ENCODE measurements at regions not wholly inside any gene's neighbourhood (a gene's known extent, or its start where the extent isn't known, plus 50 kb on each side); places are given as distances from the start of the nearest gene placed in this dataset.

DNA sequence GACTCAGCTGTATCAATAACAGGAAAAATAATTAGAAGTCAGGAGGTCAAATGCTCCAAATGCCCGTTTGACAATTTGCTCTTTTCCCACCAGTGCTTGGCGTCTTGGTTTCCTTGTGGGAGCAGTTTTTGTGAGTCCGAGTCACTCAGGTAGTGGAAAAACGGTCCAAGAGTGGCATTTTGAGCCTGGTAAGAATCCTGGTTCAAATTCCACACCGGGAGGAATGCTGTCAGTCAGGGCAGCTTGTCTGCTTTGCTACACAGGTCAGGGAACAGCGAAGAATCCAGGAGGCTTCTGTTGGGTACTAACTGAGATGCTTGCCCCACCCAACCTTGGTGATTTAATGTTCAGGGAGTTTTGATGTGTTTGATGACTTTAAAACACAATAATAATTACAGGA is 209.5 kb downstream of the HERPUD2 start:
- no peak overlapping the region for H3K4me3 ChIP-seq (ENCODE audit: low read length)
- DNase-seq (ENCODE audit: low read depth), result no peak
- TF ChIP-seq, protein P1, sequence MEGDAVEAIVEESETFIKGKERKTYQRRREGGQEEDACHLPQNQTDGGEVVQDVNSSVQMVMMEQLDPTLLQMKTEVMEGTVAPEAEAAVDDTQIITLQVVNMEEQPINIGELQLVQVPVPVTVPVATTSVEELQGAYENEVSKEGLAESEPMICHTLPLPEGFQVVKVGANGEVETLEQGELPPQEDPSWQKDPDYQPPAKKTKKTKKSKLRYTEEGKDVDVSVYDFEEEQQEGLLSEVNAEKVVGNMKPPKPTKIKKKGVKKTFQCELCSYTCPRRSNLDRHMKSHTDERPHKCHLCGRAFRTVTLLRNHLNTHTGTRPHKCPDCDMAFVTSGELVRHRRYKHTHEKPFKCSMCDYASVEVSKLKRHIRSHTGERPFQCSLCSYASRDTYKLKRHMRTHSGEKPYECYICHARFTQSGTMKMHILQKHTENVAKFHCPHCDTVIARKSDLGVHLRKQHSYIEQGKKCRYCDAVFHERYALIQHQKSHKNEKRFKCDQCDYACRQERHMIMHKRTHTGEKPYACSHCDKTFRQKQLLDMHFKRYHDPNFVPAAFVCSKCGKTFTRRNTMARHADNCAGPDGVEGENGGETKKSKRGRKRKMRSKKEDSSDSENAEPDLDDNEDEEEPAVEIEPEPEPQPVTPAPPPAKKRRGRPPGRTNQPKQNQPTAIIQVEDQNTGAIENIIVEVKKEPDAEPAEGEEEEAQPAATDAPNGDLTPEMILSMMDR (IDR thresholded peaks at IDR 0.05; ENCODE audit: insufficient read depth, low read depth, low read length, missing control alignments), result no peak

DNA sequence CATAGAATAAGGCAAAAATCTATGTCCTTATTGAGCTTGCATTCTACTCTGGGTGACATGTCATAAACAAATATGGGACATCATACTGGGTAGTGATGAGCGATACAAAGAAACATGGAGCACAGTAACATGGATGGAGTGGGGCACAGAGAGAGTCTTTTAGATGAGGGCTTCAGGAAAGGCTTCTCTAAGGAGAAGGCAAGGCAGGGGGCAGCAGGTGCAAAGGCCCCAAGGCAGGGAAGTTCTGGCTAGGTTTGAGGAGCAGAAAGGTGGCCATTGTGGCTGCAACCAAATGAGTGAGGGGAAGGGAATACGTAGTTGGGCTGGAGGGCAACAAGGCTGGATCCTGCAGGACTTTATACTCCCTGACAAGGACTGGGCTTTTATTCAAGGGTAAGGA is 211.4 kb downstream of the HERPUD2 start:
- no peak overlapping the region for H3K4me3 ChIP-seq (ENCODE audit: low read length)
- TF ChIP-seq, protein P1 (IDR thresholded peaks at IDR 0.05; ENCODE audit: insufficient read depth, low read depth, low read length, missing control alignments), result no peak
- no peak for DNase-seq (ENCODE audit: low read depth)

DNA sequence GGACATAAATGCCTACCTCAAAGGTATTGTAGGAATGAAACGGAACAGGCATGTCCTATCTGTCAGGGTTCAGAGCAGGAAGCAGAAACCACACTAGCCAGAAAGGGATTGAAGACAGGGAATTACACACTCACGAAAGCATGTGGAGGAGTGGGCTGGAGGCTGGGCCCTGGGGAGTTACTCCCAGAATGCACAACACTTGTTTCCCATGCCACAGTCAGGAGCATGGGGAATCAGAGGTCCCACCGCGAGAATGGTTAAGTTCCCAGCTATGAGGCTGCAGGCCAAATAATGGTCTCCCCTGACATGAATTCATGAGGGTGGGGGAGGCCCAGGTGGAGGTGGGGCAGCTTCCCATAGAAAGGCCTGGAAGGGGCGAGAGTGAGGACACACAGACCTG is 212.7 kb downstream of the HERPUD2 start:
- DNase-seq (ENCODE audit: low read depth), result no peak
- no peak overlapping the region for H3K4me3 ChIP-seq (ENCODE audit: low read length)
- TF ChIP-seq, protein P1 (IDR thresholded peaks at IDR 0.05; ENCODE audit: insufficient read depth, low read depth, low read length, missing control alignments), result no peak

DNA sequence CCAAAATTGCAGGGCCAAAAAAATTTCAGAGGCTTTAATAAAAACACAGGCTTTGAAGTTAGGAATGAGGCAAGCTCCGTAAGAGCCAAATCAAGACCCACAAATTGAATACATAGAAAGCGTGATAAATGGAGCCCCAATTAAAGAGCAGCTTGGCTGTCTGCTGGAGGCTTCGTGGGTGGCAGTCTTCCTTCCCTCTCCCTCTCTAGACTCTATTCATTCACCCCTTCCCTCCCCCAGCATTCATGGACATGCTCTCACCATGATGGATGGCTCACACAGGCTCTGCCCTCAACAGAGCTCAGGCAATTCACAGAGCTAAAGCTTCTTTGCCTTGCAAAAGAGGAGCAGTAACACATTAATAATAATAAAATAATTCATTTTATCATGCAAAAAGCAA is 214.1 kb downstream of the HERPUD2 start:
- TF ChIP-seq, protein P1 (IDR thresholded peaks at IDR 0.05; ENCODE audit: insufficient read depth, low read depth, low read length, missing control alignments), result no peak
- no peak for DNase-seq (ENCODE audit: low read depth)
- H3K4me3 ChIP-seq (ENCODE audit: low read length), result no peak overlapping the region

DNA sequence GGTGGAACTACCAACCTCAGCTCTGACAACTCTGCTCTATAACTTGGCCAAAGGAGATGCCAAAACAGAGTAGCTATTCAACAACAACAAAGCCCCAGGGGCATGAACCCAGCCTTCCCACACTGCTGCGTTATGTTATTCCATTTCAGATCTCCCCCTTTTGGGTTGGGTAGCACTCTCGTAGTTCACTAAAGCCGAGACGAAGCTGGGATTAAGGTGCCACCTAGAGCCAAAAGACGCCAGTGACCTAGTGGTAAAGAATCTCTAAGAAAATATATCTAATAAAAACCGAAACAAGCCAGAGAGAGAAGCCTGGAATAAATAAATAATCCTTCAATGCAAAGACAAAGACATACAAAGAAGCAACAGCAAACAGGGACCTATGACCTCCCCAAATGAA is 217.3 kb downstream of the HERPUD2 start:
- TF ChIP-seq, protein P1 (IDR thresholded peaks at IDR 0.05; ENCODE audit: insufficient read depth, low read depth, low read length, missing control alignments), result no peak
- no peak overlapping the region for H3K4me3 ChIP-seq (ENCODE audit: low read length)
- DNase-seq (ENCODE audit: low read depth), result no peak

DNA sequence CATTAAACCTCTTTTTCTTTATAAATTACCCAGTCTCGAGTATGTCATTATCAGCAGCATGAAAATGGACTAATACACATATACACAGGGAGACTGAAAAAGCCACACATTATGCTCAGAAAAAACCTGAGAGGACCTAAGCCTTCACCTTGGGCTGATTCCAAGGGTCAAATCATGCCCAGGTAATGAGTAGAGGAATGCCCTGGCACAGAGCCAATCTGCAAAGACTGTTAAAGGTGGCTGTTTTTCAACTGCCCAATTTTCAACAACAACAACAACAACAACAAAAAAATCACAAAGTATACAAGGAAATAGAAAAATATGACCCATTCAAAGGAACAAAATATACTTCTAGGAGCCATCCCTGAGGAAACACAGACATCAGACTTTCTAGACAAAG is 220.2 kb upstream of the TBX20 start:
- no peak for DNase-seq (ENCODE audit: low read depth)
- TF ChIP-seq, protein P1 (IDR thresholded peaks at IDR 0.05; ENCODE audit: insufficient read depth, low read depth, low read length, missing control alignments), result no peak
- no peak overlapping the region for H3K4me3 ChIP-seq (ENCODE audit: low read length)

DNA sequence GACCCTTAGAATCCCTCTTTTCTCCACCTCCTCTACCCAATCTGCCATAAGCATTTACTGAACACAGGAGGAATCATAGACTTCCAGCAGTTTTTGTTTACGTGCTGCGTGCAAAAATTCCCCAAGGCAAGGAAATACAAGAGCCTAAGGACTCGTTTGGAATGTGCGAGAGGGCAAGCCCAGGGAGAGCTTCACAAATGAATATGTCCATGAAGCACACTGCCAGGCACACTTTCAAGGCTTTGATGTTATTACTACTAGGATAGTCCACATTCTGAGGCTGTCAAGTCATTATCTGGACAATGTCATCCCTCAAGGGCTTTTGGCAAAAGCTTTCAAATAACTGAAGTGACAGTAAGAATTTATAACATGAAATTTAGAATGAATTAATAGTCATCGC is 214.7 kb upstream of the TBX20 start:
- DNase-seq (ENCODE audit: low read depth), result no peak
- TF ChIP-seq, protein P1 (IDR thresholded peaks at IDR 0.05; ENCODE audit: insufficient read depth, low read depth, low read length, missing control alignments), result no peak

More for the DNA sequence above, 214.7 kb upstream of the TBX20 start:
- no peak overlapping the region for H3K4me3 ChIP-seq (ENCODE audit: low read length)

All from epithelial cell of esophagus (primary cell).